ENCODE measurements at regions not wholly inside any gene's neighbourhood (a gene's known extent, or its start where the extent isn't known, plus 50 kb on each side); places are given as distances from the start of the nearest gene placed in this dataset.

GRCh38 chr3:103794656-103795055, 1359.8 kb downstream of the ZPLD1 start:
- no peak for DNase-seq (ENCODE audit: extremely low spot score, unreplicated experiment)
- Mint-ChIP-seq H3K36me3 (ENCODE audit: unreplicated experiment) (no peaks in the 10 kb centered on the region), H3K9me3 (ENCODE audit: unreplicated experiment) (no peaks in the 10 kb centered on the region), H3K4me1 (ENCODE audit: unreplicated experiment) (no peaks in the 10 kb centered on the region), H3K4me3 (ENCODE audit: unreplicated experiment) (no peak overlapping the region), H3K27ac (ENCODE audit: unreplicated experiment) (no peak overlapping the region), H3K27me3 (ENCODE audit: unreplicated experiment) (peaks cover 31% of the 10 kb centered on the region)
- TF ChIP-seq CTCF (IDR thresholded peaks at IDR 0.05): peak; percentile 30

GRCh38 chr3:103796068-103796467, 1361.3 kb downstream of the ZPLD1 start:
- no peak overlapping the region for H3K27ac Mint-ChIP-seq (ENCODE audit: unreplicated experiment)
- TF ChIP-seq CTCF (IDR thresholded peaks at IDR 0.05): no peak

GRCh38 chr3:103803787-103804186, 1369.0 kb downstream of the ZPLD1 start:
- H3K27me3 Mint-ChIP-seq (ENCODE audit: unreplicated experiment): peaks cover 13% of the 10 kb centered on the region
- peaks cover 3% of the 10 kb centered on the region for H3K4me1 Mint-ChIP-seq (ENCODE audit: unreplicated experiment)
- TF ChIP-seq CTCF (IDR thresholded peaks at IDR 0.05): no peak
- H3K36me3 Mint-ChIP-seq (ENCODE audit: unreplicated experiment): no peaks in the 10 kb centered on the region
- peaks cover 8% of the 10 kb centered on the region for H3K9me3 Mint-ChIP-seq (ENCODE audit: unreplicated experiment)
- H3K4me3 Mint-ChIP-seq (ENCODE audit: unreplicated experiment): no peak overlapping the region
- no peak for DNase-seq (ENCODE audit: extremely low spot score, unreplicated experiment)
- no peak overlapping the region for H3K27ac Mint-ChIP-seq (ENCODE audit: unreplicated experiment)

More at GRCh38 chr3:103796068-103796467, 1361.3 kb downstream of the ZPLD1 start:
- DNase-seq (ENCODE audit: extremely low spot score, unreplicated experiment): no peak
- H3K4me1 Mint-ChIP-seq (ENCODE audit: unreplicated experiment): no peaks in the 10 kb centered on the region
- peaks cover 31% of the 10 kb centered on the region for H3K27me3 Mint-ChIP-seq (ENCODE audit: unreplicated experiment)
- no peaks in the 10 kb centered on the region for H3K36me3 Mint-ChIP-seq (ENCODE audit: unreplicated experiment)
- no peaks in the 10 kb centered on the region for H3K9me3 Mint-ChIP-seq (ENCODE audit: unreplicated experiment)
- no peak overlapping the region for H3K4me3 Mint-ChIP-seq (ENCODE audit: unreplicated experiment)

- no peak overlapping the region for H3K4me3 Mint-ChIP-seq (ENCODE audit: unreplicated experiment)
- no peak for DNase-seq (ENCODE audit: extremely low spot score, unreplicated experiment)
- no peak overlapping the region for H3K27ac Mint-ChIP-seq (ENCODE audit: unreplicated experiment)
- H3K27me3 Mint-ChIP-seq (ENCODE audit: unreplicated experiment): peaks cover 3% of the 10 kb centered on the region
- H3K36me3 Mint-ChIP-seq (ENCODE audit: unreplicated experiment): no peaks in the 10 kb centered on the region
- H3K9me3 Mint-ChIP-seq (ENCODE audit: unreplicated experiment): peaks cover 23% of the 10 kb centered on the region
- H3K4me1 Mint-ChIP-seq (ENCODE audit: unreplicated experiment): no peaks in the 10 kb centered on the region
- no peak for TF ChIP-seq CTCF (IDR thresholded peaks at IDR 0.05)
These were observed 1375.4 kb downstream of the ZPLD1 start for GRCh38 chr3:103810167-103810566.

GRCh38 chr3:103813955-103814354, 1379.1 kb downstream of the ZPLD1 start:
- H3K9me3 Mint-ChIP-seq (ENCODE audit: unreplicated experiment): peaks cover 14% of the 10 kb centered on the region
- H3K36me3 Mint-ChIP-seq (ENCODE audit: unreplicated experiment): no peaks in the 10 kb centered on the region
- H3K27me3 Mint-ChIP-seq (ENCODE audit: unreplicated experiment): peaks cover 6% of the 10 kb centered on the region
- H3K4me3 Mint-ChIP-seq (ENCODE audit: unreplicated experiment): no peak overlapping the region
- H3K27ac Mint-ChIP-seq (ENCODE audit: unreplicated experiment): no peak overlapping the region
- no peak for DNase-seq (ENCODE audit: extremely low spot score, unreplicated experiment)
- no peak for TF ChIP-seq CTCF (IDR thresholded peaks at IDR 0.05)
- no peaks in the 10 kb centered on the region for H3K4me1 Mint-ChIP-seq (ENCODE audit: unreplicated experiment)
